Activated CD4-positive, alpha-beta T cell treated with anti-CD3 and anti-CD28 coated beads, Interleukin-2, amount 50 U/mL, for 4 hours (primary cell): ENCODE measurements at regions not wholly inside any gene's neighbourhood (a gene's known extent, or its start where the extent isn't known, plus 50 kb on each side); places are given as distances from the start of the nearest gene placed in this dataset.
"Not testable (repeated sequence)": the region's sequence is repeated elsewhere in the genome, so short reads cannot be mapped to it uniquely, and the experiment has no call there.

Source experiments
- DNase-seq, 2 experiments: peaks; one replicate each; pipeline ENCODE4 v3.0.0-alpha.2; 2020

- no peak for DNase-seq
Measured at GRCh38 chr2:23012499-23012898, 372.5 kb upstream of the KLHL29 start.

GRCh38 chr2:23015651-23016200 is 369.3 kb upstream of the KLHL29 start:
- DNase-seq, result no peak

- no peak for DNase-seq
Measured at GRCh38 chr2:23019476-23019875, 365.5 kb upstream of the KLHL29 start.

GRCh38 chr2:23020659-23021058 is 364.3 kb upstream of the KLHL29 start:
- no peak for DNase-seq

GRCh38 chr2:23021311-23022120 is 363.5 kb upstream of the KLHL29 start:
- DNase-seq, result no peak

GRCh38 chr2:23023722-23024121 is 361.3 kb upstream of the KLHL29 start:
- no peak for DNase-seq

GRCh38 chr2:23026671-23027070 is 358.3 kb upstream of the KLHL29 start:
- DNase-seq, result no peak

GRCh38 chr2:23027396-23027795 is 357.6 kb upstream of the KLHL29 start:
- DNase-seq, result no peak

GRCh38 chr2:23028106-23028505 is 356.9 kb upstream of the KLHL29 start:
- no peak for DNase-seq

GRCh38 chr2:23029111-23029510 is 355.9 kb upstream of the KLHL29 start:
- DNase-seq, result no peak

GRCh38 chr2:23029951-23030350 is 355.0 kb upstream of the KLHL29 start:
- DNase-seq, result no peak

GRCh38 chr2:23034996-23035395 is 350.0 kb upstream of the KLHL29 start:
- no peak for DNase-seq

- no peak for DNase-seq
Measured at GRCh38 chr2:23036629-23037028, 348.4 kb upstream of the KLHL29 start.

- no peak for DNase-seq
Measured at GRCh38 chr2:23037596-23037995, 347.4 kb upstream of the KLHL29 start.

GRCh38 chr2:23041443-23041842 is 343.5 kb upstream of the KLHL29 start:
- no peak for DNase-seq

- DNase-seq, result no peak
Measured at GRCh38 chr2:23042216-23042906, 342.6 kb upstream of the KLHL29 start.

- DNase-seq, result no peak
Measured at GRCh38 chr2:23050388-23050787, 334.6 kb upstream of the KLHL29 start.

- no peak for DNase-seq
Measured at GRCh38 chr2:23053601-23054000, 331.4 kb upstream of the KLHL29 start.

- DNase-seq, result no peak
Measured at GRCh38 chr2:23055251-23055650, 329.7 kb upstream of the KLHL29 start.

GRCh38 chr2:23056846-23057245 is 328.1 kb upstream of the KLHL29 start:
- DNase-seq, result not testable (repeated sequence)

- no peak for DNase-seq
Measured at GRCh38 chr2:23058435-23058834, 326.5 kb upstream of the KLHL29 start.

GRCh38 chr2:23065210-23065609 is 319.8 kb upstream of the KLHL29 start:
- DNase-seq, result no peak

GRCh38 chr2:23065936-23066335 is 319.0 kb upstream of the KLHL29 start:
- DNase-seq, result no peak

- no peak for DNase-seq
Measured at GRCh38 chr2:23066686-23067085, 318.3 kb upstream of the KLHL29 start.
